Left cardiac atrium (tissue), 4 donors: ENCODE measurements at regions not wholly inside any gene's neighbourhood (a gene's known extent, or its start where the extent isn't known, plus 50 kb on each side); places are given as distances from the start of the nearest gene placed in this dataset.
"Not testable (repeated sequence)": the region's sequence is repeated elsewhere in the genome, so short reads cannot be mapped to it uniquely, and the experiment has no call there.

ENCODE experiments used
- ATAC-seq, 2 donors: fragments of 200-7000 bp; cut with Tn5 transposase; one replicate each; pipeline ENCODE4 v1.9.1; 2020; ENCODE audit warnings: mild to moderate bottlenecking in 2 of 2, moderate library complexity in 2 of 2
- DNase-seq: peaks from one replicate; pipeline ENCODE4 v3.0.0-alpha.2; 2020
- intact Hi-C, 2 donors: fragments of 100-400 bp; cut with DNase I; formaldehyde crosslinking; loops; one replicate each; pipeline versions ENCODE4 v1.14.1 to v1.15.1; 2022 to 2023
- donor health status: DM: no; HTN: yes; CAD: no.
- donor health status: DM: no; HTN: yes; CAD: no; lungs with severe emphysema.
- donor health status: DM: yes; HTN: yes; CAD: no.
- donor health status: Dilated cardiomyopathy.

DNA sequence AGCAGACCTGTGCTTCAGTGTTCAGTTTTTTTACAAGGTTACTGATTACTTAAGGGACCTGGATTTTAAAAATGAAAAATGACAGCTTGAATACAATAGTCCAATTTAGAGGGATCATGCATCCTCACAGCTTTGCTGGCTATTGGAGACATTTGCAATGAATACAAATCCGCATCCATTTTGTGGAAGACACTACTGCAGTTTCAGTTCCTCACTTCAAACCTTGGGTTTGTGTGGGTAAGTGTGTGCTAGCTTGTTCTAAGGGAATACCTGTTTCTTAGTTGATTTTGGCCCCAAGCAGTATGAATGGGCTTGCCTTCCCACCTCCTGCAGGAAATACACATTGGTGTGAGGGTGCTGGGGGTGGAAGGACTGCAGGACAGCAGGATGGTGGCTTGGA is 222.4 kb downstream of the OLFM4 start:
- intact Hi-C loops: no loop called here
- ATAC-seq (no peak), DNase-seq (no peak)

- ATAC-seq (no peak), DNase-seq (no peak)
- intact Hi-C loops: no loop called here
Observed at GRCh38 chr13:53254500-53254899, 225.9 kb downstream of the OLFM4 start.

DNA sequence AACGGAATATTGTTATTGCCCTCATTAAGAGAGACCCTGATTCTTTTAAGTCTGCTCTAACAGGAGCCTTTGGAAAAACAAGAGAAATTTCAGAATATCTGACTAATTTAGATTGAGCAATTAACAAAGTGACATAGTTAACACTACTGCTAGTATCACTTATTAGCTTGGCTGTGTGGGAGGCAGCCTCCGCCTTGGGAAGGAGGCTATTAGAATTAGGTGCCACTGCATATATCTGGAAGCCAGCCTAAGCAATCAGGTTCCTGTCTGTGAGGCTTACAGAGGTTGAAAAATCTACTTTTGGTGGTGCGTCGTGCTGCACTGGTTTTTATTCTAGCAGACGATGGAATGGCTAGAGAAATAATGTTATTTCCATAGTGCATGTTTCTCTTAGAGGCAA is 227.2 kb downstream of the OLFM4 start:
- ATAC-seq: no peak
- intact Hi-C loops: no loop called here

GRCh38 chr13:53260594-53260993 is 232.0 kb downstream of the OLFM4 start:
- ATAC-seq (no peak), DNase-seq (no peak)
- intact Hi-C loops: no loop called here

More for the DNA sequence above, 227.2 kb downstream of the OLFM4 start:
- DNase-seq: no peak

DNA sequence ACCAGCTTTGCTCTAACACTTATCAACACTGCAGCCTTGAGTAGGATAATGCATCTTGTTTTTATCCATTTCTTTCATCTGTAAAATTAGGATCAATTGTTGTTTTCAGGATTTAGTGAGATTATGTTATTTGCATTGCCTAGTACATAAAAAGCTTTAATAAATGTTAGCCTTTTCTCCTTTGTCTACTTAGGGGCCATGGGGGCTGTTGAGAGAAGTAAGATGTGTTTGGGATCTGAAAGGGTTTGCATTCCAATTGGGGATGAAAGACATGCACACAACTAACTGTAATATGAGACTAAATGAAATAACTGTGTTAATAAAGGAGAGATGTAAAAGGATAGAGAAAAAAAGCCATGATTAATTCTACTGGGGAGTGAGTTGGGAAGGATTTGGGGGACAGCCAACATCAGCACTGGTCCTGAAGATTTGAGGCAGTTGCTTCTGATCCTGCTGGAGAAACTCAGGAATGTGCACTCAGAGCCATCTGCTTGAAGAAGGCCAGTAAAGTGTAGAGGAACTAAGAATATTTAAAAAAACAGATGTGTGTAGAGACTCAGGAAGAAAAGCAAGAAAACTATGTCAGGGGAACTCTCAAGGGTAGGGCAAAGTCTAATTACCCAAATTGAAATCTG is 236.3 kb downstream of the OLFM4 start:
- intact Hi-C loops: no loop called here
- DNase-seq (no peak), ATAC-seq (no peak)

DNA sequence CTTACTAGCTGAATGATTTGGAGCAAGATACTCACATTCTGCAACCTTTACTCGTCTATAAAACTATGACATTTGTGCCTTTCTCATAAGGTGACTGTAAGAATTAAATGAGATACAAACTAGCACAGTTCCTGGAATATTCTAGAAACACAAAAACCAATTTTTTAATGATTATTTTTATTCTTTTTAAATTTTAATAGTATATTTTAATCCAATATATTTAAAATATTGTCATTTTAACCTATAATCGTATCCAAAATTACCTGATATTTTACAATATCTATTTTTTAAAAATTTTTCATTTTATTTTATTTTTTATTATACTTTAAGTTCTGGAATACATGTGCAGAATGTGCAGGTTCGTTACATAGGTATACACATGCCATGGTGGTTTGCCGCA is 238.1 kb downstream of the OLFM4 start:
- ATAC-seq (no peak), DNase-seq (no peak)
- intact Hi-C loops: no loop called here

- no peak for DNase-seq
- no peak for ATAC-seq
- intact Hi-C loops: no loop called here
Observed at GRCh38 chr13:53269634-53270033, 241.0 kb downstream of the OLFM4 start.

DNA sequence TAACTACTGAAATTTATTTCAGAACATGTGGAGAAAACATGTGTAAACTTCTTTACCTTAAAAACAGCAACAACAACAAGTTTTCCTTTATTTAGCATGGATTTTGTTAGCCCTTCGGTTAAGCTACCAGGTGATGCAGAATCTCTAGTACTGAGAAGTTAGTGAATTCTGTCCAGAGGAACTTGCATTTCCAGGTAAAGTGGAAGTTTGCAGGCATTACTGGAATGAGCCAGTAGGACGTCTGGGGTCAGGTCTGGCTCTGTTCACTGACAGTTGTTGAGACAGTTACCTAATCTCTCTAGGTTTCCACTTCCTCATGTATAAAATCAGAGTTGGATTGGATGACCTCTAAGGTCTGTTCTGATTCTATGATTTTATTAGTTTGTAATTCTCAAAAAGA is 244.3 kb downstream of the OLFM4 start:
- intact Hi-C loops: no loop called here
- no peak for ATAC-seq
- DNase-seq: no peak

DNA sequence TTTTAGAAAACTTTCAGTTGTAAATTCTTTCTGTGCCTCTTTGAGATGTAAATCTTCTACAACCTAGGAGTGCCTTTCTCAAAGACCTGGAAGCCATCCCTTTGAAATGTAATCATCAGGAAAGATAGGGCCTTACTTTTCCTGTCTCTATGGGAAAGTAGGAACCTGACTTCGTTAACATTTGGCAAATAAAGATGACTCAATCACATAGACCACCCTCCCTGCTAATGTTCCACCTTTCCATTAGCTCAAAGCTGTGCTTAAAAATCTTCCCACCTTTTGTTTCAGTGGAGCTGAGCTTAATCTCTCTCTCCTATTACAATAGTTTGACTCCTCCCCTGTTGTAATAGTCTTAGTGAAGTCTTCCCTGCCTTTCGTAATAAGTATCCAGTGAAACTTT is 247.7 kb downstream of the OLFM4 start:
- DNase-seq (no peak), ATAC-seq (no peak)
- intact Hi-C loops: no loop called here

- ATAC-seq: no peak
- no peak for DNase-seq
- intact Hi-C loops: no loop called here
Observed at GRCh38 chr13:53281677-53282076, 253.1 kb downstream of the OLFM4 start.

- intact Hi-C loops: no loop called here
- no peak for DNase-seq
- ATAC-seq: no peak
Observed at GRCh38 chr13:53285896-53286430, 257.4 kb downstream of the OLFM4 start.

DNA sequence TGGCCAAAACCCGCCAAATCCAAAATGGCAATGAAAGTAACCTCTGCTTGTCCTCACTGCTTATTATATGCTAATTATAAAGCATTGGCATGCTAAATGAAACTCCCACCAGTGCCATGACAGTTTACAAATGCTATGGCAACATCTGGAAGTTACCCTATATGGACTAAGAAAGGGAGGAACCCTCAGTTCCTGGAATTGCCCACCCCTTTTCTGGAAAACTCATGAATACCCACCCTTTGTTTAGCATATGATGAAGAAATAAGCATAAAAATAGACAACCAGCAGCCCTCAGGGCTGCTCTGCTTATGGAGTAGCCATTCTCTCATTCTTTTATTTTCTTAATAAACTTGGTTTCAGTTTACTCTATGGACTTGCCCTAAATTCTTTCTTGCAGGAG is 269.8 kb downstream of the OLFM4 start:
- no peak for DNase-seq
- no peak for ATAC-seq
- intact Hi-C loops: no loop called here

DNA sequence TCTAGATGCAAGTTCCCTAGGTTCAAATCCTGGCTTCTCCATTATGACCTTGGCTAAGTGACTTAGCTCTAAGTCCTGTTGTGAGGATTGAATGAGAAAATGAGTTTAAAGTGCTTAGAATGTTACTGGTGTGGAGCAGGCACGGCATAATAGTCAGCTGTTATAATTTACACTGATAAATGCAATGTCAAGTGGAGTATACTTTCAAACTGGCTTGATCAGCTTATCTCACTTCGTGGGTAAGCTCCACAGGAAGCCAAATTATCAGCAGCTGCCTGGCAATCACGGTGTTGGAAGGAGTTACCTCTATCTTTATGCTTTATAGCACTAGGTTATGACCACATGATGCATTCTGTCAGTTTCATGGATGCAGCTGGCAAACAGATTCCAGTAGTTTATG is 272.8 kb downstream of the OLFM4 start:
- ATAC-seq: no peak
- DNase-seq: no peak
- intact Hi-C loops: no loop called here

- DNase-seq, intact Hi-C loops, ATAC-seq: not testable (repeated sequence)
Observed at GRCh38 chr13:53305419-53305818, 276.8 kb downstream of the OLFM4 start.

DNA sequence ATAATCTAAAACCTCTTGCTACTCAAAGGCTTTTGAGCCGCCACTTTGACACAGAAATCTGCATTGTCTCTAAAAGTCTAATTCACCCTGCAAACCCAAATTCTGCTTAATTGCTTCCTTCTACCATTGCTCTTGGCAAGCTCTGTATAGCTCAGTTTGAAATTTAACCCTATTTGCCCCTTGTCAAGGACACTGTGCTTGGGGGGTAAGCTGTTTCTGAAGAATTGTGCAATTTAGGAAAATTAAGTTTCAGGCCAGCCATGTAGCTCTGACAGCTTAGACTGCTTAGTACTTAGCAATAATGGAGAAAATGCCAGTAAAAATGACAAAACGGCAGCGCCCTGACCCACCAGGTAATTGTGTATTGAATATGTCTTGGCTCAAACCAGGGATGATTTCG is 282.2 kb downstream of the OLFM4 start:
- no peak for DNase-seq
- ATAC-seq: no peak
- intact Hi-C loops: no loop called here

DNA sequence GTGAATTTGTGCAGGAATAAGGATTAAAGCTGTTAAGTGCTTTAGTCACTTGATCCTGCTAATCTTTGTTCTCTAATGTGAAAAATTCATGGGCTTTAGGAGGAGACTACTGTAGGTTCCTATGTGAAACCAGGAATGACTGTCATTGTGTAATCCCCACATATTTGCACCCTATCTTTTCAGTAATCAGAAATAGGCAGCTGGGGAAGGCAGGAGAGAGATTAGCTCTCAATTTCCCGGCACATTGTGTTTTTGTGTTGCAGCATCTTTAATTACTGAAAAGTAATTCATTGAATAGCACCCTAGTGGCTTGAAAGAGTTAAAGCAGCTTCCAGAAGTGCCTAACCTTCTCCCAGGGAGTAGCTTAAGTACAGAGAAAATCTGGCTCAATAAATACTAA is 282.9 kb downstream of the OLFM4 start:
- ATAC-seq: no peak
- no peak for DNase-seq
- intact Hi-C loops: no loop called here

DNA sequence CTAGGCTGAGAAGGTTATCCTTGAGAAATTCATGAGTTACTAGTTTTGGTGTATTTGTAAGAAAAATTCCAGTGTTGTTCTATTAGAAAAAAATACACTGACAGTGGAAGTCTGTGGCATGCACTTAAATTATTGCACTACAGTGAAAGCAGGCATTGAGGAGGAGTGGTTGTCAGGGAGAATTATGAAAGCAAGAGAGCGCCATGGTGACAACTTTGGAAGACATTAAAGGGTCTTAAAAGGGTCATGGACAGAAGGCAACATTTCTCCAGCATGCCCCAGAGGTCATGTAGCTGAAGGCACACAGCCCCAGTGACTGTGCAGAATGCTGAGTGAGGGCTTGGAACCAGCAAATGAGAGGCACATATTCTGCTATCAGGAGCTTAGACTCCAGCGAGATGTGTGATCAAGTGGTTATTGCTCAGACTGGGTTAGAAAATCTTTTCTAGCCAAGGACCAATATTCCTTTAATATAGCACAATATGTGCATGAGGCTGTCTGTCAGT is 292.7 kb downstream of the OLFM4 start:
- intact Hi-C loops: no loop called here
- ATAC-seq (no peak), DNase-seq (no peak)

GRCh38 chr13:53324656-53325055 is 296.0 kb downstream of the OLFM4 start:
- DNase-seq (no peak), ATAC-seq (no peak)
- intact Hi-C loops: no loop called here

- intact Hi-C loops: no loop called here
- no peak for DNase-seq
Observed at GRCh38 chr13:53326716-53327115, 298.1 kb downstream of the OLFM4 start.

GRCh38 chr13:53327680-53328315 is 299.2 kb downstream of the OLFM4 start:
- intact Hi-C loops: no loop called here
- ATAC-seq (no peak), DNase-seq (no peak)

More at GRCh38 chr13:53326716-53327115, 298.1 kb downstream of the OLFM4 start:
- ATAC-seq: no peak
